CD4-positive, alpha-beta memory T cell (primary cell): ENCODE measurements at regions not wholly inside any gene's neighbourhood (a gene's known extent, or its start where the extent isn't known, plus 50 kb on each side); places are given as distances from the start of the nearest gene placed in this dataset.

ENCODE experiments used
- CTCF ChIA-PET: fragments of 350-600 bp; sonication (Branson Sonifier 250); formaldehyde crosslinking; loops from one replicate; lab custom pipeline; 2021; ENCODE audit warnings: inconsistent platforms; ENCODE audit not compliant: partially characterized antibody; lab: Charles Lee
- POLR2A ChIA-PET: fragments of 350-600 bp; sonication (Branson Sonifier 250); formaldehyde crosslinking; loops from one replicate; lab custom pipeline; 2021; ENCODE audit not compliant: partially characterized antibody; lab: Charles Lee
- DNase-seq, 5 donors: peaks; one replicate each; pipeline versions ENCODE4 v3.0.0 to v3.0.0-alpha.2; 2020 to 2022; ENCODE audit warnings: mixed read lengths in 1 of 5
- H3K27ac ChIP-seq: one replicate; pipeline ENCODE4 v1.7.0; 2013; ENCODE audit warnings: low read depth, low read length
- H3K27me3 ChIP-seq: 2 replicates; pipeline ENCODE4 v1.7.0; 2013; ENCODE audit warnings: mild to moderate bottlenecking, low read length, moderate library complexity; ENCODE audit not compliant: insufficient read depth
- H3K36me3 ChIP-seq: 2 replicates; pipeline ENCODE4 v1.7.0; 2013; ENCODE audit warnings: mild to moderate bottlenecking, low read length, moderate library complexity; ENCODE audit not compliant: insufficient read depth
- H3K4me1 ChIP-seq: 2 replicates; pipeline ENCODE4 v1.7.0; 2013; ENCODE audit warnings: mild to moderate bottlenecking, low read length, moderate library complexity; ENCODE audit not compliant: insufficient read depth
- H3K4me3 ChIP-seq, 2 donors: one replicate each; pipeline ENCODE4 v1.7.0; 2013; ENCODE audit warnings: low read length in 2 of 2, mild to moderate bottlenecking in 1 of 2
- H3K9me3 ChIP-seq, 2 donors: one replicate each; pipeline ENCODE4 v1.7.0; 2013; ENCODE audit warnings: low read length in 2 of 2, control low read depth in 1 of 2; ENCODE audit not compliant: control insufficient read depth in 1 of 2
- H3K27ac Mint-ChIP-seq, 7 donors: one replicate each; pipeline ENCODE4 v1.8.0; 2020 to 2021; ENCODE audit warnings: mixed read lengths in 7 of 7, mild to moderate bottlenecking in 6 of 7, inconsistent platforms in 3 of 7, moderate library complexity in 3 of 7
- H3K27me3 Mint-ChIP-seq, 2 donors: one replicate each; pipeline ENCODE4 v1.8.0; 2020 to 2021; ENCODE audit warnings: mixed read lengths in 2 of 2
- H3K36me3 Mint-ChIP-seq, 2 donors: one replicate each; pipeline ENCODE4 v1.8.0; 2020 to 2021; ENCODE audit warnings: mixed read lengths in 2 of 2, inconsistent platforms in 1 of 2, mild to moderate bottlenecking in 1 of 2
- H3K4me1 Mint-ChIP-seq, 4 donors: one replicate each; pipeline ENCODE4 v1.8.0; 2020 to 2021; ENCODE audit warnings: mixed read lengths in 4 of 4, mild to moderate bottlenecking in 1 of 4
- H3K4me3 Mint-ChIP-seq, 8 donors: one replicate each; pipeline ENCODE4 v1.8.0; 2020 to 2021; ENCODE audit warnings: mixed read lengths in 8 of 8, mild to moderate bottlenecking in 7 of 8, moderate library complexity in 6 of 8, inconsistent platforms in 3 of 8
- H3K9me3 Mint-ChIP-seq, 8 donors: one replicate each; pipeline ENCODE4 v1.8.0; 2020 to 2021; ENCODE audit warnings: mixed read lengths in 8 of 8, mild to moderate bottlenecking in 5 of 8, inconsistent platforms in 3 of 8, moderate library complexity in 1 of 8
- intact Hi-C: fragments of 100-400 bp; cut with micrococcal nuclease; formaldehyde crosslinking; loops from one replicate; pipeline ENCODE4 v1.15.1; 2023

DNA sequence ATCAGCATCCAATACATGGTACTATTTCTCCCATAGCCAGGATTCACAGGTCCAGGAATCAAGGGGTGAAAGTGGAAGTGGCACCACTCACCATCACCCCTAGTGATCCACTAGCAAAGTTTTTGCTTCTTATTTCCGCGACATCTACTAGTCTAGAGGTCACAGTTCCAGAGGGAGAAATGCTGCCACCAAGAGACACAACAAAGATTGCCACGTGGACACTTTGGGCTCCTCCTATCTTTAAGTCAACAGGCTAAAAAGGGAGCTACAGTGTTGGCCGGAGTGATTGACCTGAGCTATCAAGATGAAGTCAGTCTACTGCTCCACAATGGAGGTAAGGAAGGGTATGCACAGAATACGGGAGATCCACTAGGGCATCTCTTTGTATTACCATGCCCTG, 178.2 kb downstream of the AKR1D1 start:
- H3K27me3 ChIP-seq: no peaks in the 10 kb centered on the region
- Mint-ChIP-seq H3K36me3 (peaks cover 0 to 6% of the 10 kb centered on the region in 2 donors), H3K4me3 (no peak overlapping the region), H3K4me1 (peaks cover 2 to 8% (median 5%) of the 10 kb centered on the region in 4 donors), H3K27me3 (peaks cover 2 to 8% of the 10 kb centered on the region in 2 donors), H3K27ac (no peak overlapping the region), H3K9me3 (no peaks in the 10 kb centered on the region)
- ChIA-PET POLR2A (no interaction called here), CTCF (no interaction called here)
- H3K36me3 ChIP-seq: no peaks in the 10 kb centered on the region
- no peak overlapping the region for H3K4me3 ChIP-seq
- no peaks in the 10 kb centered on the region for H3K9me3 ChIP-seq
- no peak overlapping the region for H3K27ac ChIP-seq
- H3K4me1 ChIP-seq: no peaks in the 10 kb centered on the region
- DNase-seq: no peak
- intact Hi-C loops: no loop called here

DNA sequence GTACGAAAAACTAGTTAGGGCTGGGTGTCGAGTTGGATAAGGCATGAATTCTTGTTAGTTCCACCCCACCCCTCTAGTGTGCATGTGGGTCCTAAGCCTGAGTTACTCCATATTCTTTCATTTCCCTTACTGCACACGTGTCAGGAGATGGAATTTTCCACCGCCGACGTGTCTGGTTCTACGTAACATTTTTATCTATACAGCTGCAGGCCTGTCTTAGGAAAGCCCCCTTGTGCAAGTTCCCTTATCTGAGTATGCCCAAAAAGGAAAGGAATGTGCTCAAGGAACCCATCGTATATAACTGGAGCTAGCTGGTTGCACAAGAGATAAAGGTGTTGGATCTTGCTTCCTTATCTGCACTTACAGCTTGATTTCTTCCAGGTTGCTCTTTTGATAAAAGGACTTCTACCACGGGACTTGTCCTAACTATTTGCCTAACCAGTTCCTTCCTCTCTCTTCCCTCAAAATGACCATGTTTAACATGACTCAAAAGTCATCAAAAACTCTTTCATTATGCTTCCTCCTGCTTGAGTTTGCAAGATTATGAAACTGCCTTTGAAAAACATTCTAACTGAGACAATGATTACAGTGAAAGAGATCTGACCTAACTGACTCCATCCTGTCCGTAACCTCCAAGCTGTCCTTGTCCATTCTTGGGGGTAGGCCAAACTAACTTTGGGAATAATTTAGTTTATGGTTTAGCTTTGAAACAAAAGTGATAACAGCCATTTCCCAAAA, 181.4 kb downstream of the AKR1D1 start:
- CTCF ChIA-PET: no interaction called here
- Histone ChIP-seq H3K4me1 (no peaks in the 10 kb centered on the region), H3K27me3 (no peaks in the 10 kb centered on the region), H3K36me3 (no peaks in the 10 kb centered on the region), H3K4me3 (no peak overlapping the region), H3K9me3 (no peaks in the 10 kb centered on the region), H3K27ac (no peak overlapping the region)
- Mint-ChIP-seq H3K4me1 (peaks cover 2 to 8% (median 5%) of the 10 kb centered on the region in 4 donors), H3K9me3 (no peaks in the 10 kb centered on the region), H3K27me3 (peaks cover 2 to 13% of the 10 kb centered on the region in 2 donors), H3K36me3 (peaks cover 0 to 6% of the 10 kb centered on the region in 2 donors), H3K27ac (no peak overlapping the region), H3K4me3 (no peak overlapping the region)
- intact Hi-C loops: no loop called here
- DNase-seq: no peak
- POLR2A ChIA-PET: no interaction called here

DNA sequence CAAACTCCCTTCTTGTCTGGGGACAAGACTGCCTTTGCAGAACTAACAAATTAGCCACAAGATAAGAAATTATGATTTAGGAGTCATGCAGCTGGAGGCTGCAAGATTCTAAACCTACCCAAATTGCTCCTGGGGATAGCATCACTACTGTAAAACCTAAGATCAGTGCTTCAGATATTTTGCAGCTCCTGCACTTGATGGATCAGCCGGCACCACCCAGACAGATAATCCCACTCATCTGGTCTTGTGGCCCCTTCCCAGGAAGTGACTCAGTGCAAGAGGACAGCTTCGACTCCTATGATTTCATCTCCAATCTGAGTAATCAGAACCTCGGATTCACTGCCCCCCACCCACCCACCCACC, 181.9 kb downstream of the AKR1D1 start:
- no peaks in the 10 kb centered on the region for H3K36me3 ChIP-seq
- intact Hi-C loops: no loop called here
- no peak overlapping the region for H3K4me3 ChIP-seq
- no peaks in the 10 kb centered on the region for H3K4me1 ChIP-seq
- POLR2A ChIA-PET: no interaction called here
- no peaks in the 10 kb centered on the region for H3K9me3 ChIP-seq
- Mint-ChIP-seq H3K36me3 (peaks cover 0 to 4% of the 10 kb centered on the region in 2 donors), H3K4me1 (peaks cover 2 to 8% (median 5%) of the 10 kb centered on the region in 4 donors), H3K4me3 (no peak overlapping the region), H3K27me3 (peaks cover 2 to 11% of the 10 kb centered on the region in 2 donors), H3K9me3 (no peaks in the 10 kb centered on the region), H3K27ac (no peak overlapping the region)
- no peaks in the 10 kb centered on the region for H3K27me3 ChIP-seq
- no peak for DNase-seq
- CTCF ChIA-PET: no interaction called here
- H3K27ac ChIP-seq: no peak overlapping the region

DNA sequence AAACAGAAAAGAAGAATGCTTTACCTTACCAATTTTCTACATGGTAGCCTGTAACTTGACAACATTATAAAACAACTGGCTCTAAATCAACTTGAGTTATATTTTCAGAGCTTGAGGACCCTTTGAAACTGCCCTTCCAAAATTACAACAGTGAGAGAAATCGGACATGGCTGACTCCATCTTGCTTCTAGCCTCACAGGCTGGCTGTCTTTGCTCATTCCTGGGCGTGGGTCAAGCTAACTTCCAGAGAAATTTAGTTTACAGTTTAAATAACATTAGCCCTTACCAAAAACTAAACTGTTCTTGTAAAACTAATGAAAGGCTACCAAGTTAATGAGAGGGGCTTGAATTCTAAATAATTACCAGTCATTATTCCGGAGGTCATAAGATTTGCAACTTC, 183.4 kb downstream of the AKR1D1 start:
- Histone ChIP-seq H3K36me3 (no peaks in the 10 kb centered on the region), H3K27me3 (no peaks in the 10 kb centered on the region), H3K27ac (no peak overlapping the region), H3K4me1 (no peaks in the 10 kb centered on the region), H3K4me3 (no peak overlapping the region), H3K9me3 (no peaks in the 10 kb centered on the region)
- POLR2A ChIA-PET: no interaction called here
- Mint-ChIP-seq H3K27me3 (peaks cover 2 to 9% of the 10 kb centered on the region in 2 donors), H3K4me1 (peaks cover 2 to 8% (median 5%) of the 10 kb centered on the region in 4 donors), H3K9me3 (no peaks in the 10 kb centered on the region), H3K4me3 (no peak overlapping the region), H3K27ac (no peak overlapping the region), H3K36me3 (no peaks in the 10 kb centered on the region)
- no peak for DNase-seq
- intact Hi-C loops: no loop called here
- CTCF ChIA-PET: no interaction called here

DNA sequence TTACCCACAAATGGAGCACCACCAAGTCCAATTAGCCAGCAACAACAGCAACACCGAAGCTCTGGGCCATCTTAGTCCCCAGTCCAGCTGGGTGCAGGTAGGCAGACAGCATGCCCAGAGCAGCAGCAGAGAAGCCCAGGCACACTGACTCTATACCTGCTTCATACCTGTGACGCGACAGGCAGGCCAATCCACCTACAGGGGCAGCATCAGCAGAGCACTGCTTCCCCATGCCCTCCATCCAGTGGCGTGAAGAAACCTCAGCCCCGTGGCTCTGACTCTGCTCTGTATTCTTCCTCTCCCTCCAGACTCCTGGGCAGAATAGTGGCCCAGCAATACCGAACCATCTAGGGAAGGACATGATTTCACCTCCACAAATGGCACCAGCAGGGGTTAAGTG, 191.7 kb downstream of the AKR1D1 start:
- Histone ChIP-seq H3K4me1 (no peaks in the 10 kb centered on the region), H3K27me3 (no peaks in the 10 kb centered on the region), H3K4me3 (no peak overlapping the region), H3K9me3 (no peaks in the 10 kb centered on the region), H3K27ac (no peak overlapping the region), H3K36me3 (no peaks in the 10 kb centered on the region)
- no peak overlapping the region for H3K27ac Mint-ChIP-seq
- H3K4me3 Mint-ChIP-seq: no peak overlapping the region
- CTCF ChIA-PET: no interaction called here
- DNase-seq: no peak
- POLR2A ChIA-PET: no interaction called here
- H3K4me1 Mint-ChIP-seq: no peaks in the 10 kb centered on the region
- no peaks in the 10 kb centered on the region for H3K9me3 Mint-ChIP-seq
- peaks cover 2 to 4% of the 10 kb centered on the region in 2 donors for H3K27me3 Mint-ChIP-seq
- no peaks in the 10 kb centered on the region for H3K36me3 Mint-ChIP-seq
- intact Hi-C loops: no loop called here

DNA sequence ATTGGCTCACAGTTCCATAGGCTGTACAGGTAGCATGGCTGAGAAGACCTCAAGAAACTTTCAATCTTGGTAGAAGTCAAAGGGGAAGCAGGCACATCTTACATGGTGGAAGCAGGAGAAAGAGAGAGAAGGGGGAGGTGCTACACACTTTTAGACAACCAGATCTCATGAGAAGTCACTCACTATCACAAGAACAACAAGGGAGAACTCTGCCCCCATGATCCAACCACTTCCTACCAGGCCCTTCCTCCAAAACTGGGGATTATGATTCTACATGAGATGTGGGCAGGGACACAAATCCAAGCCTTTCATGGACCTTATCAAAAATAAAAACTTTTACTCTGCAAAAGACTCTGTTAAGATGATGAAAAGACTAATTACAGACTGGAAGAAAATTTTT, 183.2 kb upstream of the TRIM24 start:
- intact Hi-C loops: no loop called here
- peaks cover 0 to 1% of the 10 kb centered on the region in 2 donors for H3K27me3 Mint-ChIP-seq
- no peaks in the 10 kb centered on the region for H3K4me1 Mint-ChIP-seq
- no peaks in the 10 kb centered on the region for H3K36me3 Mint-ChIP-seq
- Histone ChIP-seq H3K4me1 (no peaks in the 10 kb centered on the region), H3K9me3 (no peaks in the 10 kb centered on the region), H3K36me3 (no peaks in the 10 kb centered on the region), H3K4me3 (no peak overlapping the region), H3K27me3 (no peaks in the 10 kb centered on the region), H3K27ac (no peak overlapping the region)
- ChIA-PET CTCF (no interaction called here), POLR2A (no interaction called here)
- H3K9me3 Mint-ChIP-seq: no peaks in the 10 kb centered on the region
- no peak overlapping the region for H3K27ac Mint-ChIP-seq
- H3K4me3 Mint-ChIP-seq: no peak overlapping the region
- DNase-seq: no peak

DNA sequence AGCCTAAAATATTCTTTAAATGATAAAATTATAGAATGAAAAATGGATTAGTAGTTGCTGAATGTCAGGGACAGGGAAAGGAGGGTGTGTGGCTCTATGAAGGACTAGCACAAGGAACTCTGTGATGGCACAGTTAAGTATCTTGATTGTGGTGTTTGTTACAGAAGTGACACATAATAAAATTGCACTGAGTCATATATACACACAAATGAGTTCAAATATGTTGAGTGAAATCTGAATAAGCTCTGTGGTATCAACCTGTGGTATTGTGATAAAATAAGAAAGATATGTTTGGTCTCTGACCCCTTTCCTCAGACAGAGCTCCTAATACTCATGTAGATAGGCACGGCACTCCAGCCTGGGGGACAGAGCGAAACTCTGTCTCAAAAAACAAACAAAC, 181.5 kb upstream of the TRIM24 start:
- DNase-seq: no peak
- Histone ChIP-seq H3K27ac (no peak overlapping the region), H3K9me3 (no peaks in the 10 kb centered on the region), H3K4me3 (no peak overlapping the region), H3K36me3 (no peaks in the 10 kb centered on the region), H3K27me3 (no peaks in the 10 kb centered on the region), H3K4me1 (no peaks in the 10 kb centered on the region)
- Mint-ChIP-seq H3K4me1 (no peaks in the 10 kb centered on the region), H3K27ac (no peak overlapping the region), H3K9me3 (no peaks in the 10 kb centered on the region), H3K4me3 (no peak overlapping the region), H3K36me3 (no peaks in the 10 kb centered on the region), H3K27me3 (peaks cover 3% of the 10 kb centered on the region in 2 donors)
- intact Hi-C loops: no loop called here
- ChIA-PET POLR2A (no interaction called here), CTCF (no interaction called here)
